ENCODE measurements at regions not wholly inside any gene's neighbourhood (a gene's known extent, or its start where the extent isn't known, plus 50 kb on each side); places are given as distances from the start of the nearest gene placed in this dataset.
"Not testable (repeated sequence)": the region's sequence is repeated elsewhere in the genome, so short reads cannot be mapped to it uniquely, and the experiment has no call there.

DNA sequence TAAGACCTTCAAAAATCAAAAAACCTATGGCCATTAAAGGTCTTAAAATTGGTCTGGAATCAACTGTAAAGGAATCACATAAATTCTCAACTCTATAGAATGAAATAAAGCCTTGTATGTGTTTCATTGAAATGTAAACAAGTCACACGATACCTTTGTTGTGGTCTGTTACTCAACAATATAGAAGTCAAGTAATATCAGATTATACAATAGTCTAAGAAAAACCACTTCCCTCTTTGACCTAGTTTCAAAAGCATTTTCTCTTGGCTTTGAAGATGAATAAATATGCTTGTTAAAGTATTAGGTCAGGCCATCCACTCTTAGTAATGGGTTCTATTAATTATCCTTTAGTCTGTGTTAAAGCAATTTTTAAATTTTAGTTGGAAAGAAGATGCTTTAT is 79.8 kb upstream of the DIO2 start:
- TF ChIP-seq, protein P1, sequence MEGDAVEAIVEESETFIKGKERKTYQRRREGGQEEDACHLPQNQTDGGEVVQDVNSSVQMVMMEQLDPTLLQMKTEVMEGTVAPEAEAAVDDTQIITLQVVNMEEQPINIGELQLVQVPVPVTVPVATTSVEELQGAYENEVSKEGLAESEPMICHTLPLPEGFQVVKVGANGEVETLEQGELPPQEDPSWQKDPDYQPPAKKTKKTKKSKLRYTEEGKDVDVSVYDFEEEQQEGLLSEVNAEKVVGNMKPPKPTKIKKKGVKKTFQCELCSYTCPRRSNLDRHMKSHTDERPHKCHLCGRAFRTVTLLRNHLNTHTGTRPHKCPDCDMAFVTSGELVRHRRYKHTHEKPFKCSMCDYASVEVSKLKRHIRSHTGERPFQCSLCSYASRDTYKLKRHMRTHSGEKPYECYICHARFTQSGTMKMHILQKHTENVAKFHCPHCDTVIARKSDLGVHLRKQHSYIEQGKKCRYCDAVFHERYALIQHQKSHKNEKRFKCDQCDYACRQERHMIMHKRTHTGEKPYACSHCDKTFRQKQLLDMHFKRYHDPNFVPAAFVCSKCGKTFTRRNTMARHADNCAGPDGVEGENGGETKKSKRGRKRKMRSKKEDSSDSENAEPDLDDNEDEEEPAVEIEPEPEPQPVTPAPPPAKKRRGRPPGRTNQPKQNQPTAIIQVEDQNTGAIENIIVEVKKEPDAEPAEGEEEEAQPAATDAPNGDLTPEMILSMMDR (IDR thresholded peaks at IDR 0.05; ENCODE audit: low read depth, low read length, poor library complexity, severe bottlenecking), result no peak
- no peak for TF ChIP-seq EZH2phosphoT487 (IDR thresholded peaks at IDR 0.05; ENCODE audit: borderline replicate concordance, low read length)
- no peak overlapping the region for H3K4me2 ChIP-seq (ENCODE audit: low read length)
- H3K4me1 ChIP-seq (ENCODE audit: control insufficient read depth, low read length), result no peaks in the 10 kb centered on the region
- no peaks in the 10 kb centered on the region for H3K36me3 ChIP-seq (ENCODE audit: control insufficient read depth, low read length)
- H3K4me3 ChIP-seq (ENCODE audit: low read length), result no peak overlapping the region
- no peaks in the 10 kb centered on the region for H4K20me1 ChIP-seq (ENCODE audit: control insufficient read depth, insufficient read depth, low read depth, low read length)
- no peaks in the 10 kb centered on the region for H3K27me3 ChIP-seq (ENCODE audit: control insufficient read depth, low read length)
- H3K79me2 ChIP-seq (ENCODE audit: control insufficient read depth, low read length), result no peaks in the 10 kb centered on the region
- H3K9me3 ChIP-seq (ENCODE audit: control insufficient read depth, insufficient read depth, low read length), result no peaks in the 10 kb centered on the region
- H3F3A ChIP-seq (ENCODE audit: control insufficient read depth, insufficient read depth), result no peaks in the 10 kb centered on the region
- no peaks in the 10 kb centered on the region for H3K9me2 ChIP-seq (replicated peaks; ENCODE audit: control insufficient read depth, low read length)
- no peak overlapping the region for H3K27ac ChIP-seq (ENCODE audit: low read depth, low read length)

DNA sequence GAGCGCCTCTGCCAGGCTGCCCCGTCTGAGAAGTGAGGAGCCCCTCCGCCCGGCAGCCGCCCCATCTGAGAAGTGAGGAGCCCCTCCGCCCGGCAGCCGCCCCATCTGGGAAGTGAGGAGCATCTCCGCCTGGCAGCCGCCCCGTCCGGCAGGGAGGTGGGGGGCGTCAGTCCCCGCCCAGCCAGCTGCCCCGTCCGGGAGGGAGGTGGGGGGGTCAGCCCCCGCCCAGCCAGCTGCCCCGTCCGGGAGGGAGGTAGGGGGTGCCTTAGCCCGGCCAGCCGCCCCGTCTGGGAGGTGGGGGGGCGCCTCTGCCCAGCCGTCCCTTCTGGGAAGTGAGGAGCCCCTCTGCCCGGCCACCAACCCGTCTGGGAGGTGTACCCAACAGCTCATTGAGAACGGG is 75.4 kb upstream of the DIO2 start:
- not testable (repeated sequence) for H3K27me3 ChIP-seq (ENCODE audit: control insufficient read depth, low read length); H3K4me3 ChIP-seq (ENCODE audit: low read length); H3K9me2 ChIP-seq (replicated peaks; ENCODE audit: control insufficient read depth, low read length); H3K4me2 ChIP-seq (ENCODE audit: low read length); H3K27ac ChIP-seq (ENCODE audit: low read depth, low read length); H3K4me1 ChIP-seq (ENCODE audit: control insufficient read depth, low read length); H4K20me1 ChIP-seq (ENCODE audit: control insufficient read depth, insufficient read depth, low read depth, low read length); H3F3A ChIP-seq (ENCODE audit: control insufficient read depth, insufficient read depth); H3K36me3 ChIP-seq (ENCODE audit: control insufficient read depth, low read length); H3K9me3 ChIP-seq (ENCODE audit: control insufficient read depth, insufficient read depth, low read length); H3K79me2 ChIP-seq (ENCODE audit: control insufficient read depth, low read length)

DNA sequence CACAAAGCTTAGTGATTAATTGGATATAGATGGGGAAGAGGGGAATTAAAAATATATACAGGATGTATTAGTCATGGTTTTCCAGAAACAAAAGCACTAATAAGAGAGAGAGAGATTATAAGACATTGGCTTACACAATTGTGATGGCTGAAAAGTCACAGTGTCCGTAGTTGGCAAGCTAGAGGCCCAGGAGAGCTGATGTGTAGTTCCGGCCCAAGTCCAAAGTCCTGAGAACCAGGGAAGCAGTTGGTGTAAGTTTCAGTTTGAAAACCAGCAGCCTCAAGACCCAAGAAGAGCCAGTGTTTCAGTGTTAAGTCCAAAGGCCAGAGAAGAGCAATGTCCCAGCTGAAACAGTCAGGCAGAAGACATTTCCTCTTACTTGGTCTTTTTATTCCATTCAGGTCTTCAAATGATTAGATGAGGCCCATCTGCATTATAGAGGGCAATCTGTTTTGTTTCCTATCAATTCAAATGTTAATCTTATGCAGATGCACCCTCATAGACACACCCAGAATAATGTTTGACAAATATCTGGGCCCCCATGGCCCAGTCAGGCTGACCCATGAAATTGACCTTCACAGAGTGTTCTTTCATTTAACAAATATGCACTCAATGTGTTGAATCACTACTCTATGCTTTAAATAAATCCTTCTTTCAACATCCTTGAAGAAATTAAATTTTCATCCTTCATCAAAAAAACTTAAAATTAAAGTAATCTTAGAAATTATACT is 67.2 kb upstream of the DIO2 start:
- Histone ChIP-seq H4K20me1 (ENCODE audit: control insufficient read depth, insufficient read depth, low read depth, low read length) (no peaks in the 10 kb centered on the region), H3K4me1 (ENCODE audit: control insufficient read depth, low read length) (no peaks in the 10 kb centered on the region), H3K4me2 (ENCODE audit: low read length) (no peak overlapping the region), H3K27me3 (ENCODE audit: control insufficient read depth, low read length) (no peaks in the 10 kb centered on the region), H3F3A (ENCODE audit: control insufficient read depth, insufficient read depth) (no peaks in the 10 kb centered on the region), H3K36me3 (ENCODE audit: control insufficient read depth, low read length) (no peaks in the 10 kb centered on the region), H3K9me2 (replicated peaks; ENCODE audit: control insufficient read depth, low read length) (no peaks in the 10 kb centered on the region), H3K27ac (ENCODE audit: low read depth, low read length) (no peak overlapping the region), H3K9me3 (ENCODE audit: control insufficient read depth, insufficient read depth, low read length) (no peaks in the 10 kb centered on the region), H3K4me3 (ENCODE audit: low read length) (no peak overlapping the region), H3K79me2 (ENCODE audit: control insufficient read depth, low read length) (no peaks in the 10 kb centered on the region)
- TF ChIP-seq, protein P1 (IDR thresholded peaks at IDR 0.05; ENCODE audit: low read depth, low read length, poor library complexity, severe bottlenecking), result no peak
- no peak for TF ChIP-seq EZH2phosphoT487 (IDR thresholded peaks at IDR 0.05; ENCODE audit: borderline replicate concordance, low read length)

DNA sequence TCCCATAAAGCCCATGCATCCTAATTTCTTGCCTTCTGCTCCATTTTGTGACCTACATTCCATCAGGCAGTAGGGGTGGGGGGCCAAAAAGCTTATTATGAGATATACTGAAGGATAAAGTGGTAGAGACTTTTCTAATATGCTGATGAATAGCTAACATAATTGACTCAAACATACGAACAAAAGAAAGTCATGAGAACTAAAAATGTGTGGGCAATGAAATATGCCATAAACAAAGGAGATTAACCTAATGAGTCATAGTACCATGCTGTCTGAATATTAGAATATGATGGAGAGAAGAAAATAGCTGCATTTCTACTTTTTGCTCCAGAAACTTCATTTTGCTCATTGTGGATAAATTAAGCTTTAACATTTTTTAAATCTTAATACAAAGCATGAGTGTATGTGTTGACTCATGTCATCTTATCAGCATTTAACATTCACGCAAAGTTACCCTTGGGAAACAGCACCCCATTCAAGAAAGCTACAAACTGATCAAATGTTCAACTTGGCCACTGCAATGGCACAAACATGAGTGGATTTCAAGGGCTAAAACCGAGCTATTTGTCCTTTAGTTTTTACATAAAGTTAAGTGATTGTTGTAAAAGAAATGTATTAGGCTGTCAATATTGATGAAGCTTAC is 64.0 kb upstream of the DIO2 start:
- H3K79me2 ChIP-seq (ENCODE audit: control insufficient read depth, low read length), result no peaks in the 10 kb centered on the region
- H3K27ac ChIP-seq (ENCODE audit: low read depth, low read length), result no peak overlapping the region
- no peaks in the 10 kb centered on the region for H3K9me3 ChIP-seq (ENCODE audit: control insufficient read depth, insufficient read depth, low read length)

DNA sequence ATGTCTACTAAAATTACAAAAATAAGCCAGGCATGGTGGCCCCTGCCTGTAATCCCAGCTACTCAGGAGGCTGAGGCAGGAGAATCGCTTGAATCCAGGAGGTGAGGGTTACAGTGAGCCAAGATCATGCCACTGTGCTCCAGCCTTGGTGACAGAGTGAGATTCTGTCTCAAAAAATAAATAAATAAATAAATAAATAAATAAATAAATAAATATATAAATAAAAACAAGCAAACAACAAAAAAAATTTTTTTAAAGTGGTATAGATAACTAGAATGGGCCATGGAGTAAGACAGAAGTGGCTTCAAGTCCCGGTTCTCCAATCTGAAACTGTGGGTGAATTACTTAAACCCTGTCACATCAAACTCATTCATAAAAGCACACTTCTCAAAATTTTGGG is 63.0 kb upstream of the DIO2 start:
- H3K27ac ChIP-seq (ENCODE audit: low read depth, low read length); H3K79me2 ChIP-seq (ENCODE audit: control insufficient read depth, low read length); H3K9me3 ChIP-seq (ENCODE audit: control insufficient read depth, insufficient read depth, low read length); H4K20me1 ChIP-seq (ENCODE audit: control insufficient read depth, insufficient read depth, low read depth, low read length); H3K4me2 ChIP-seq (ENCODE audit: low read length); H3K4me1 ChIP-seq (ENCODE audit: control insufficient read depth, low read length); H3K27me3 ChIP-seq (ENCODE audit: control insufficient read depth, low read length); H3F3A ChIP-seq (ENCODE audit: control insufficient read depth, insufficient read depth); H3K36me3 ChIP-seq (ENCODE audit: control insufficient read depth, low read length); H3K9me2 ChIP-seq (replicated peaks; ENCODE audit: control insufficient read depth, low read length); H3K4me3 ChIP-seq (ENCODE audit: low read length): not testable (repeated sequence)

More for the DNA sequence above, 64.0 kb upstream of the DIO2 start:
- Histone ChIP-seq H3K27me3 (ENCODE audit: control insufficient read depth, low read length) (no peaks in the 10 kb centered on the region), H3K4me2 (ENCODE audit: low read length) (no peak overlapping the region), H3K9me2 (replicated peaks; ENCODE audit: control insufficient read depth, low read length) (no peaks in the 10 kb centered on the region), H3K36me3 (ENCODE audit: control insufficient read depth, low read length) (no peaks in the 10 kb centered on the region), H3F3A (ENCODE audit: control insufficient read depth, insufficient read depth) (no peaks in the 10 kb centered on the region), H3K4me1 (ENCODE audit: control insufficient read depth, low read length) (no peaks in the 10 kb centered on the region), H3K4me3 (ENCODE audit: low read length) (no peak overlapping the region), H4K20me1 (ENCODE audit: control insufficient read depth, insufficient read depth, low read depth, low read length) (no peaks in the 10 kb centered on the region)
- TF ChIP-seq, protein P1 (IDR thresholded peaks at IDR 0.05; ENCODE audit: low read depth, low read length, poor library complexity, severe bottlenecking), result no peak
- TF ChIP-seq EZH2phosphoT487 (IDR thresholded peaks at IDR 0.05; ENCODE audit: borderline replicate concordance, low read length), result no peak

Data from DOHH2 (cell line).